ENCODE measurements at regions not wholly inside any gene's neighbourhood (a gene's known extent, or its start where the extent isn't known, plus 50 kb on each side); places are given as distances from the start of the nearest gene placed in this dataset.

DNA sequence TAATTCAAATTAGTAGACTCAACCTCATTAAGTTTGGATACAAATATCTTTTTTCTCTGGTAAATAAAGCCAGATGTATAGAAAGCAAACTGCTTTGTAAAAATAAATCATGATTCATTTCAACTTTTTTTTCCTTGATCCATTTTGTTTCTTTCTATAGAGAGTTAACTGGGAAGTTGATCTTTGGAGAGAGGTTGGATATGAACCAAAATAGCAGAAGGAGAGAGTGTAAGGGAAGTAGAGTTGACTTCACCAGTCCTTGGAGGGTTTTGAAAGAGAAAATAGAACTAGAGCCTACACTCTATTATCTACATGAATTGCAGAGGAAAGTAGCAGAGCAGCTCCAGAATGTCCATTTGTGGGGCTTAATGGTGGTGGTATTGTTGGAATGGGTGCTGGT is 243.8 kb downstream of the ADGRL2 start:
- H3K27me3 ChIP-seq: no peaks in the 10 kb centered on the region
- no peak for TF ChIP-seq POLR2A (IDR thresholded peaks at IDR 0.05)
- TF ChIP-seq, protein P1, sequence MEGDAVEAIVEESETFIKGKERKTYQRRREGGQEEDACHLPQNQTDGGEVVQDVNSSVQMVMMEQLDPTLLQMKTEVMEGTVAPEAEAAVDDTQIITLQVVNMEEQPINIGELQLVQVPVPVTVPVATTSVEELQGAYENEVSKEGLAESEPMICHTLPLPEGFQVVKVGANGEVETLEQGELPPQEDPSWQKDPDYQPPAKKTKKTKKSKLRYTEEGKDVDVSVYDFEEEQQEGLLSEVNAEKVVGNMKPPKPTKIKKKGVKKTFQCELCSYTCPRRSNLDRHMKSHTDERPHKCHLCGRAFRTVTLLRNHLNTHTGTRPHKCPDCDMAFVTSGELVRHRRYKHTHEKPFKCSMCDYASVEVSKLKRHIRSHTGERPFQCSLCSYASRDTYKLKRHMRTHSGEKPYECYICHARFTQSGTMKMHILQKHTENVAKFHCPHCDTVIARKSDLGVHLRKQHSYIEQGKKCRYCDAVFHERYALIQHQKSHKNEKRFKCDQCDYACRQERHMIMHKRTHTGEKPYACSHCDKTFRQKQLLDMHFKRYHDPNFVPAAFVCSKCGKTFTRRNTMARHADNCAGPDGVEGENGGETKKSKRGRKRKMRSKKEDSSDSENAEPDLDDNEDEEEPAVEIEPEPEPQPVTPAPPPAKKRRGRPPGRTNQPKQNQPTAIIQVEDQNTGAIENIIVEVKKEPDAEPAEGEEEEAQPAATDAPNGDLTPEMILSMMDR (IDR thresholded peaks at IDR 0.05): no peak
- DNase-seq: no peak

DNA sequence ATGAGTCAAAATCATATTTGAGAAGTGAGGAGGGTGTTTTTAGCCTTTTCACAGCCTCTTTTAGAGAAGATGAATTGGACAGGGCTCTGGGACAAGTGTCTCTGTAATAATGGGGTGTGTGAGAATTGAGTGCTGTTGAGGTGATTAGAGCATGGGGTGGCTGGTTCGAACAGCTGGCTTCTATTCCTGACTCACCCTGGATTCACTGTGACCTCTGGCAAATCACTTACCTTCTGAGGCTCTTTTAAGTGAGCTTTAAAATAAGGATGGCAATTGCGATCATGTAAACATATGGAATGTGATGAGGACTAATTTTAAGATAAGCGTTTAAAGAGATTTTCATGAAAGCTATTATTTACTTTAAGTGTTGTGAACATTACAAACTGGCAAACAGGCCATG is 243.4 kb downstream of the ADGRL2 start:
- Histone ChIP-seq H3K4me3 (no peak overlapping the region), H3K27ac (no peak overlapping the region), H3K27me3 (no peaks in the 10 kb centered on the region), H3K9me3 (no peaks in the 10 kb centered on the region), H3K4me1 (no peaks in the 10 kb centered on the region), H3K36me3 (no peaks in the 10 kb centered on the region)
- TF ChIP-seq POLR2A (IDR thresholded peaks at IDR 0.05): no peak
- TF ChIP-seq, protein P1 (IDR thresholded peaks at IDR 0.05): no peak
- no peak for DNase-seq
- intact Hi-C loops (cut with DNase I): no loop called here
- WGBS, 2 donors: 59 to 85% methylated on average over 3 of the region's 3 CpGs

More for the DNA sequence above, 243.8 kb downstream of the ADGRL2 start:
- intact Hi-C loops (cut with DNase I): no loop called here
- Histone ChIP-seq H3K9me3 (no peaks in the 10 kb centered on the region), H3K4me3 (no peak overlapping the region), H3K4me1 (no peaks in the 10 kb centered on the region), H3K27ac (no peak overlapping the region), H3K36me3 (no peaks in the 10 kb centered on the region)

DNA sequence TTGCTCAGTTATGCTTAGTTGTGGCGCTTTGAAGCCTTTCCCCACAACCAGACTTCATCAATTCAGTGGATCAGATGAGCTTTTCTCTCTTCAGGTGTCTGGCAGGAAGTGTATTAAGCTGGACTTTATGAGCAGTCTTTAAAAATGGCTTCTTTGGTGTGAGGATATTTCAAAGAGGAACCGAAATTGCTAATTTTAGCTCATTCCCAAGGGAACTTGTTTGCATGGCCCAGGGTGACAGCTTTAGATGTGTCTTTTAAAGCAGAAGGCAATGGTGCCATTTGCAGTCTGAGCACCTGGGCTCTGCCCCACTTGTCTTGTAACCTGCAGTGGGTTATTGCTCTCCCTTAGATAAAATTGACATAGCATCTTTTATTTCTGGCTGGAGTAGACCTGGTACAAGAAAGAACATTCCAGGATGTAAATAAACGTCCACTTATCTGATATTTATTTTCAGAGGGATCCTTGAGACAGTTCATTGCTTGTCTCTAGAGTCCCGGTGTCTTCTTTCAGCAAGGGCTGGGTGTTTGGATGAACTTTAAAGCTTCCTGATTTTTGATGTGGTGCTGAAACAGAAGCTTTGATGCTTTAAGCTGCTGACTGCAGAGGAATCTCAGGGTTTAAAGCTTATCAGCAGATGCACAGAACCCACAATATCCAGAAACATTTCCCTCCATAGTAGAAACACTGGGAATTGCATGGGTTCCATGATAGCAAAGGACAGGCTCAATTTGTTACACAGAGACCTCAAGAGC is 241.7 kb downstream of the ADGRL2 start:
- Histone ChIP-seq H3K9me3 (no peaks in the 10 kb centered on the region), H3K4me1 (no peaks in the 10 kb centered on the region), H3K27ac (no peak overlapping the region), H3K27me3 (no peaks in the 10 kb centered on the region), H3K4me3 (no peak overlapping the region), H3K36me3 (no peaks in the 10 kb centered on the region)
- intact Hi-C loops (cut with DNase I): no loop called here
- no peak for TF ChIP-seq POLR2A (IDR thresholded peaks at IDR 0.05)
- TF ChIP-seq, protein P1 (IDR thresholded peaks at IDR 0.05): no peak
- DNase-seq: no peak
- 54 to 62% methylated on average over 4 of the region's 4 CpGs for WGBS, 2 donors
